ENCODE measurements at regions not wholly inside any gene's neighbourhood (a gene's known extent, or its start where the extent isn't known, plus 50 kb on each side); places are given as distances from the start of the nearest gene placed in this dataset.
"Not testable (repeated sequence)": the region's sequence is repeated elsewhere in the genome, so short reads cannot be mapped to it uniquely, and the experiment has no call there.

GRCh38 chr5:124796495-124796894 is 50.1 kb upstream of the ZNF608 start:
- no peak for DNase-seq

- no peak for DNase-seq
Observed at GRCh38 chr5:124797665-124798087, 51.2 kb upstream of the ZNF608 start.

- no peak for DNase-seq
Observed at GRCh38 chr5:124798890-124799289, 52.5 kb upstream of the ZNF608 start.

GRCh38 chr5:124801551-124801950 is 55.1 kb upstream of the ZNF608 start:
- no peak for DNase-seq

GRCh38 chr5:124803617-124804323 is 57.3 kb upstream of the ZNF608 start:
- DNase-seq, result no peak

GRCh38 chr5:124806026-124806372 is 59.6 kb upstream of the ZNF608 start:
- no peak for DNase-seq

- DNase-seq, result no peak
Observed at GRCh38 chr5:124806373-124807077, 60.1 kb upstream of the ZNF608 start.

- no peak for DNase-seq
Observed at GRCh38 chr5:124808842-124809268, 62.4 kb upstream of the ZNF608 start.

- no peak for DNase-seq
Observed at GRCh38 chr5:124810396-124811006, 64.1 kb upstream of the ZNF608 start.

- no peak for DNase-seq
Observed at GRCh38 chr5:124812771-124813358, 66.4 kb upstream of the ZNF608 start.

GRCh38 chr5:124816381-124816780 is 69.9 kb upstream of the ZNF608 start:
- no peak for DNase-seq

- DNase-seq, result no peak
Observed at GRCh38 chr5:124819201-124819600, 72.8 kb upstream of the ZNF608 start.

GRCh38 chr5:124822647-124823046 is 76.2 kb upstream of the ZNF608 start:
- DNase-seq, result no peak

- no peak for DNase-seq
Observed at GRCh38 chr5:124823380-124823779, 76.9 kb upstream of the ZNF608 start.

- no peak for DNase-seq
Observed at GRCh38 chr5:124824637-124825158, 78.3 kb upstream of the ZNF608 start.

- DNase-seq, result no peak
Observed at GRCh38 chr5:124825250-124825982, 79.0 kb upstream of the ZNF608 start.

GRCh38 chr5:124825983-124826337 is 79.5 kb upstream of the ZNF608 start:
- DNase-seq, result no peak

- no peak for DNase-seq
Observed at GRCh38 chr5:124828731-124829234, 82.3 kb upstream of the ZNF608 start.

GRCh38 chr5:124831687-124832240 is 85.3 kb upstream of the ZNF608 start:
- DNase-seq, result no peak

- DNase-seq, result no peak
Observed at GRCh38 chr5:124832510-124832909, 86.1 kb upstream of the ZNF608 start.

GRCh38 chr5:124836314-124836713 is 89.9 kb upstream of the ZNF608 start:
- not testable (repeated sequence) for DNase-seq

GRCh38 chr5:124839371-124839998 is 93.0 kb upstream of the ZNF608 start:
- no peak for DNase-seq
